Kidney (tissue), 13 donors: ENCODE measurements at regions not wholly inside any gene's neighbourhood (a gene's known extent, or its start where the extent isn't known, plus 50 kb on each side); places are given as distances from the start of the nearest gene placed in this dataset.

Experiments
- DNase-seq, 5 donors: peaks; one replicate each; pipeline ENCODE4 v3.0.0-alpha.2; 2013 to 2020
- FAIRE-seq: peaks from 2 replicates; lab custom pipeline; 2012; peaks lifted over from hg19 to GRCh38; lab: Jason Lieb, UNC
- H3K27ac ChIP-seq, 2 donors: one replicate each; pipeline ENCODE4 v1.7.0; 2013; ENCODE audit warnings: low read depth in 2 of 2, low read length in 2 of 2, inconsistent platforms in 1 of 2
- H3K27me3 ChIP-seq: one replicate; pipeline ENCODE4 v1.7.1; 2013; ENCODE audit warnings: low read length, inconsistent platforms; ENCODE audit not compliant: control insufficient read depth, insufficient read depth
- H3K36me3 ChIP-seq, 3 donors: one replicate each; pipeline versions ENCODE4 v1.7.0 to v1.7.1; 2013; ENCODE audit warnings: low read length in 3 of 3, control low read depth in 1 of 3, inconsistent platforms in 1 of 3; ENCODE audit not compliant: insufficient read depth in 3 of 3, control insufficient read depth in 2 of 3
- H3K4me1 ChIP-seq, 3 donors: one replicate each; pipeline versions ENCODE4 v1.7.0 to v1.7.1; 2013; ENCODE audit warnings: low read length in 3 of 3, inconsistent platforms in 1 of 3, low read depth in 1 of 3; ENCODE audit not compliant: control insufficient read depth in 2 of 3, insufficient read depth in 2 of 3
- H3K4me3 ChIP-seq, 3 donors: one replicate each; pipeline versions ENCODE4 v1.7.0 to v1.8.1; 2013; ENCODE audit warnings: low read length in 3 of 3, control low read depth in 1 of 3, inconsistent platforms in 1 of 3
- H3K9ac ChIP-seq, 3 donors: one replicate each; pipeline versions ENCODE4 v1.7.0 to v1.7.1; 2013; ENCODE audit warnings: low read length in 3 of 3, control low read depth in 1 of 3, inconsistent platforms in 1 of 3
- H3K9me3 ChIP-seq, 3 donors: one replicate each; pipeline versions ENCODE4 v1.7.0 to v1.7.1; 2013; ENCODE audit warnings: low read length in 3 of 3, control low read depth in 1 of 3, inconsistent platforms in 1 of 3; ENCODE audit not compliant: control insufficient read depth in 2 of 3, insufficient read depth in 1 of 3
- CTCF ChIP-seq: IDR thresholded peaks from 3 replicates; pipeline ENCODE4 v1.5.1; 2012; ENCODE audit warnings: mild to moderate bottlenecking, moderate library complexity, borderline replicate concordance; ENCODE audit not compliant: insufficient read depth; ENCODE audit errors: extremely low read depth
- intact Hi-C: fragments of 100-400 bp; cut with DNase I; formaldehyde crosslinking; loops from one replicate; pipeline ENCODE4 v1.11.1; 2022
- donor health status: control.
- donor health status: control.
- donor health status: control.
- donor health status: control.
- donor health status: control.
- donor health status: DM: yes; HTN: yes; CAD: no.
- donor health status: Normal renal cell carcinoma (clear cell type).

GRCh38 chr2:8328217-8328616, 353.6 kb upstream of the ID2 start:
- intact Hi-C loops, result no loop called here
- Histone ChIP-seq H3K27me3 (no peaks in the 10 kb centered on the region), H3K4me1 (no peaks in the 10 kb centered on the region), H3K9ac (no peak overlapping the region), H3K36me3 (no peaks in the 10 kb centered on the region), H3K27ac (no peak overlapping the region), H3K9me3 (no peaks in the 10 kb centered on the region), H3K4me3 (no peak overlapping the region)
- FAIRE-seq (no peak), DNase-seq (peak in 1 of 5 donors; percentile 56)
- no peak for TF ChIP-seq CTCF

- no peaks in the 10 kb centered on the region for H3K36me3 ChIP-seq
- no peak for TF ChIP-seq CTCF
- H3K4me3 ChIP-seq, result no peak overlapping the region
- H3K9me3 ChIP-seq, result no peaks in the 10 kb centered on the region
- DNase-seq, result peak in 4 of 5 donors; percentile 22 to 58 (median 30)
- intact Hi-C loops, result no loop called here
- H3K4me1 ChIP-seq, result no peaks in the 10 kb centered on the region
- H3K27me3 ChIP-seq, result no peaks in the 10 kb centered on the region
- no peak for FAIRE-seq
- no peak overlapping the region for H3K9ac ChIP-seq
- no peak overlapping the region for H3K27ac ChIP-seq
These were observed 351.9 kb upstream of the ID2 start for GRCh38 chr2:8329660-8330622.

GRCh38 chr2:8331068-8331467, 350.8 kb upstream of the ID2 start:
- TF ChIP-seq CTCF, result no peak
- FAIRE-seq (no peak), DNase-seq (no peak)
- H3K27me3 ChIP-seq, result no peaks in the 10 kb centered on the region
- no peak overlapping the region for H3K9ac ChIP-seq
- no peak overlapping the region for H3K4me3 ChIP-seq
- H3K4me1 ChIP-seq, result peaks cover 0 to 2% (median 0%) of the 10 kb centered on the region in 3 donors
- no peak overlapping the region for H3K27ac ChIP-seq
- H3K9me3 ChIP-seq, result no peaks in the 10 kb centered on the region
- intact Hi-C loops, result no loop called here
- no peaks in the 10 kb centered on the region for H3K36me3 ChIP-seq
